OCI-LY3 (cell line): ENCODE measurements at regions not wholly inside any gene's neighbourhood (a gene's known extent, or its start where the extent isn't known, plus 50 kb on each side); places are given as distances from the start of the nearest gene placed in this dataset.
"Not testable (repeated sequence)": the region's sequence is repeated elsewhere in the genome, so short reads cannot be mapped to it uniquely, and the experiment has no call there.

Source experiments
- H2AFZ ChIP-seq: fragments of 200-600, 300-600 bp; shearing (Covaris generic); 2 replicates; pipeline ENCODE4 v1.6.0; 2014; ENCODE audit warnings: antibody characterized with exemption, low read depth, low read length
- H3K27ac ChIP-seq: fragments of 200-600, 300-600 bp; sonication (generic); 2 replicates; pipeline ENCODE4 v1.5.1; 2014; ENCODE audit warnings: mild to moderate bottlenecking, low read length, moderate library complexity, mixed read lengths
- H3K27me3 ChIP-seq: fragments of 200-600, 300-600 bp; sonication (generic); 2 replicates; pipeline ENCODE4 v1.6.1; 2014; ENCODE audit warnings: low read depth, low read length, mixed read lengths
- H3K36me3 ChIP-seq: fragments of 200-600, 300-600 bp; sonication (generic); replicated peaks from 2 replicates; pipeline ENCODE3; 2014; ENCODE audit warnings: low read depth, low read length, mixed read lengths
- H3K4me1 ChIP-seq: fragments of 300-600, 200-600 bp; sonication (generic); 2 replicates; pipeline ENCODE4 v1.6.1; 2014; ENCODE audit warnings: low read length, mixed read lengths
- H3K4me2 ChIP-seq: fragments of 200-600, 300-600 bp; sonication (generic); 2 replicates; pipeline ENCODE4 v1.6.1; 2014; ENCODE audit warnings: low read length, mixed read lengths
- H3K4me3 ChIP-seq: fragments of 300-600, 200-600 bp; sonication (generic); 2 replicates; pipeline ENCODE4 v1.5.1; 2014; ENCODE audit warnings: antibody characterized with exemption, mild to moderate bottlenecking, low read length, moderate library complexity
- H3K79me2 ChIP-seq: fragments of 300-600, 200-600 bp; shearing (Covaris generic); 2 replicates; pipeline ENCODE4 v1.6.1; 2014; ENCODE audit warnings: mild to moderate bottlenecking, low read length, mixed read lengths
- H3K9ac ChIP-seq: fragments of 300-600, 200-600 bp; shearing (Covaris generic); 2 replicates; pipeline ENCODE4 v1.6.0; 2014; ENCODE audit warnings: mild to moderate bottlenecking, low read length, moderate library complexity
- H3K9me3 ChIP-seq: fragments of 200-600, 300-600 bp; shearing (Covaris generic); 2 replicates; pipeline ENCODE4 v1.6.1; 2014; ENCODE audit warnings: low read length, mixed read lengths; ENCODE audit not compliant: insufficient read depth
- H4K20me1 ChIP-seq: fragments of 200-600, 300-600 bp; sonication (generic); 2 replicates; pipeline ENCODE4 v1.6.1; 2016; ENCODE audit warnings: low read length, mixed read lengths; ENCODE audit not compliant: insufficient read depth

- not testable (repeated sequence) for H2AFZ ChIP-seq, H3K4me3 ChIP-seq, H3K9ac ChIP-seq, H3K4me1 ChIP-seq, H4K20me1 ChIP-seq, H3K27ac ChIP-seq, H3K27me3 ChIP-seq, H3K9me3 ChIP-seq, H3K36me3 ChIP-seq, H3K79me2 ChIP-seq, H3K4me2 ChIP-seq
Observed at GRCh38 chr9:64455107-64455648, 829.8 kb downstream of the FOXD4L5 start.

- not testable (repeated sequence) for H3K27me3 ChIP-seq, H3K36me3 ChIP-seq, H2AFZ ChIP-seq, H3K79me2 ChIP-seq, H3K9me3 ChIP-seq, H3K4me1 ChIP-seq, H3K4me3 ChIP-seq, H3K4me2 ChIP-seq, H4K20me1 ChIP-seq, H3K27ac ChIP-seq, H3K9ac ChIP-seq
Observed at GRCh38 chr9:64452134-64452533, 832.9 kb downstream of the FOXD4L5 start.

- H3K9me3 ChIP-seq, H3K4me1 ChIP-seq, H4K20me1 ChIP-seq, H2AFZ ChIP-seq, H3K9ac ChIP-seq, H3K79me2 ChIP-seq, H3K27me3 ChIP-seq, H3K4me2 ChIP-seq, H3K36me3 ChIP-seq, H3K27ac ChIP-seq, H3K4me3 ChIP-seq: not testable (repeated sequence)
Observed at GRCh38 chr9:64450654-64451053, 834.4 kb downstream of the FOXD4L5 start.

- not testable (repeated sequence) for H3K4me3 ChIP-seq, H2AFZ ChIP-seq, H3K9me3 ChIP-seq, H3K36me3 ChIP-seq, H3K4me1 ChIP-seq, H3K4me2 ChIP-seq, H4K20me1 ChIP-seq, H3K79me2 ChIP-seq, H3K27ac ChIP-seq, H3K27me3 ChIP-seq, H3K9ac ChIP-seq
Observed at GRCh38 chr9:64449025-64449424, 836.0 kb downstream of the FOXD4L5 start.

- not testable (repeated sequence) for H3K4me1 ChIP-seq, H3K9me3 ChIP-seq, H3K79me2 ChIP-seq, H3K4me2 ChIP-seq, H3K27ac ChIP-seq, H3K36me3 ChIP-seq, H2AFZ ChIP-seq, H3K27me3 ChIP-seq, H3K9ac ChIP-seq, H3K4me3 ChIP-seq, H4K20me1 ChIP-seq
Observed at GRCh38 chr9:64444909-64445525, 840.0 kb downstream of the FOXD4L5 start.

DNA sequence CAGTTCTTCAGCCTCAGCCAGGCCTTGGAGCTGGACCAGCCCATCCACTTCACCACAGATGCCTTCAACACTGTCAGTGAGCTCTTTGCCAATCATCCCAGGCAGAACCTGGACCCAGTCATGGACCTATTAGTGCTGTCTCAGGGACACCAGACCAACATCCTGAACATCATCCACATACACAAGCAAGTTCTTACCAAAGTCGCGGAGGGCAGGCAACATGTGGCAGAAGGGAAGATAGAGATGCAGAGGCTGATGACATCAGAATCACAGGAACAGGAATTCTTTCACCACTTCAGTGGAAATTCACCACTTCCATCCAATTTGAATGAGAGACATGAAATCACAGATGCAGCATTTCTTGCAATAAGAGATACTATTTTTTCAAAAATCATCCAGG lies 845.3 kb downstream of the FOXD4L5 start:
- H3K9ac ChIP-seq, H3K27me3 ChIP-seq, H3K27ac ChIP-seq, H3K4me1 ChIP-seq, H3K36me3 ChIP-seq, H2AFZ ChIP-seq, H3K79me2 ChIP-seq, H4K20me1 ChIP-seq, H3K9me3 ChIP-seq, H3K4me3 ChIP-seq, H3K4me2 ChIP-seq: not testable (repeated sequence)
